Kidney epithelial cell (primary cell): ENCODE measurements at regions not wholly inside any gene's neighbourhood (a gene's known extent, or its start where the extent isn't known, plus 50 kb on each side); places are given as distances from the start of the nearest gene placed in this dataset.

ENCODE experiments used
- DNase-seq: peaks from one replicate; pipeline ENCODE4 v3.0.0-alpha.2; 2010; ENCODE audit warnings: low read depth
- H3K27me3 ChIP-seq: 2 replicates; pipeline ENCODE4 v1.6.0; 2011; ENCODE audit warnings: low read length; ENCODE audit not compliant: control insufficient read depth, insufficient read depth
- H3K36me3 ChIP-seq: 2 replicates; pipeline ENCODE4 v1.5.1; 2011; ENCODE audit warnings: low read length; ENCODE audit not compliant: control insufficient read depth, insufficient read depth
- H3K4me3 ChIP-seq: 2 replicates; pipeline ENCODE4 v1.5.1; 2011; ENCODE audit warnings: low read depth, mild to moderate bottlenecking, control low read depth, low read length
- CTCF ChIP-seq: IDR thresholded peaks from 2 replicates; pipeline ENCODE4 v1.5.1; 2011; ENCODE audit warnings: mild to moderate bottlenecking, moderate library complexity, low read length, control low read depth, inconsistent platforms; ENCODE audit not compliant: insufficient read depth, poor library complexity, severe bottlenecking

- Histone ChIP-seq H3K36me3 (no peaks in the 10 kb centered on the region), H3K4me3 (no peak overlapping the region), H3K27me3 (no peaks in the 10 kb centered on the region)
- no peak for DNase-seq
- TF ChIP-seq CTCF, result no peak
Observed at GRCh38 chr22:48805516-48805915, 1022.2 kb downstream of the BRD1 start.

DNA sequence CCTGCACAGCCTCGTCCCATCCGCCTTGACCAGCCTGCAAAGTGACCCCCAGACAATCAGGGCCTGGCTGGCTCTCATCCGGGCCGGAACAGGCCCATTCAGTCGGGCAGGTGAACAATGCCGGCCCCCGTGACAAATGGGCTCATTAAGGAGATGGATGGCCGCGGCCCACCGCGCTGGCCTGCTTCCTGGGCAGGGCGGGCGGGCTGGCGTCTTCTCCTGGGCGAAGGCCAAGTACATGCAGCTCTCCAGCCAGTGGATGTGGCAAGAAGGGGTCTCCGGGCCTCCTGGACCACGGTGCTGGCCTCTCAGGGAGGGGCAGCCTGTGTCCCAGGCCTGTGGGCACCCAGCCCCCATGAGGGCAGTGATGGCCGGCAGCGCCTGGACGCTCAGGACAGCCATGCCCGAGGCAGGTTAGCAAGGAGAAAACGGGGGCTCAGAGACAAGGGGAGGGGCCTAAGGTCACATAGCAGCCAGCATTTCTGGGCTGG lies 1022.8 kb downstream of the BRD1 start:
- H3K4me3 ChIP-seq, result no peak overlapping the region
- TF ChIP-seq CTCF, result no peak

DNA sequence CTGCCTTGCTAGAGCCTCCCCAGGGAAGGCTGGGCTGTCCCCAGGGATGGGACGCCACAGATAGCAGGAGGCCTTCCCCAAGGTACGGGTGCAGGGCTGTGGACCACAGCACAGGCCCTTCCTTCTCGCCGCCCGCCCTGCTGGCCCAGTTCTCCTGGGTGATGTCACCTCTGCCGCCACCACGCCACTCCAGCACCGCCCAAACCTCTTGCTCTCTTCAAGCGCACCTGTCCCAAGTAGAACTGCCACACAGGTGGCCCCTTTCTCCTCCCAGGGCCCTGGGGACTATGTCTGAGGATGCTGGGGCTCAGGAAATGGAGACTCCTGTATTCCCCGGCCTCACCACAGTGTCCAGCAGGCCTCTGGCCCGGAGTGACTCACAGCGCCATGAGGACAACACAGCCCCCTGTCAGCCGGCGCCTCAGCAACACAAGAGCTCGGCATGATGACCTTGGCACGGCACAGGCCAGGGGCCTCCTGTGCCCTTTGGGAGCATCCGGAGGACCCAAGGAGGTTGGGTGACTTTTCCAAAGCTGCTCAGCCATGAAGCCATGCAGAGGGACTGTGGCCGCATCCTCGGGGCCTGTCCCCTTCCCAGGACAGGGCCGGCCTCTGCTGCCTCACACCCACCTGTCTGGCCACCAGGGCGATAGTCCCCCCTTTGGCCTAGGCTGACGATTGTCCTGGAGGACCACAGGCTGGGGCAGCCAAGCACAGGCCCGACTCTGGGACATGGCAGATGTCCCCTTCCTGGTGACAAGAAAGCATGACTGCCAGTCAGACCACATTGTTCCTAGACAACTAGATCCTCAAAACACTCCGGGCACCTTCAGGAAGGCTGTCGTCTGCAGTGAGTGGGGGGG lies 1023.5 kb downstream of the BRD1 start:
- Histone ChIP-seq H3K4me3 (no peak overlapping the region), H3K27me3 (no peaks in the 10 kb centered on the region), H3K36me3 (no peaks in the 10 kb centered on the region)
- no peak for TF ChIP-seq CTCF
- DNase-seq, result no peak

More for the DNA sequence above, 1022.8 kb downstream of the BRD1 start:
- no peaks in the 10 kb centered on the region for H3K27me3 ChIP-seq
- no peak for DNase-seq
- H3K36me3 ChIP-seq, result no peaks in the 10 kb centered on the region

GRCh38 chr22:48803171-48803947 lies 1024.3 kb downstream of the BRD1 start:
- Histone ChIP-seq H3K27me3 (no peaks in the 10 kb centered on the region), H3K36me3 (no peaks in the 10 kb centered on the region), H3K4me3 (no peak overlapping the region)
- DNase-seq, result no peak
- TF ChIP-seq CTCF, result no peak

DNA sequence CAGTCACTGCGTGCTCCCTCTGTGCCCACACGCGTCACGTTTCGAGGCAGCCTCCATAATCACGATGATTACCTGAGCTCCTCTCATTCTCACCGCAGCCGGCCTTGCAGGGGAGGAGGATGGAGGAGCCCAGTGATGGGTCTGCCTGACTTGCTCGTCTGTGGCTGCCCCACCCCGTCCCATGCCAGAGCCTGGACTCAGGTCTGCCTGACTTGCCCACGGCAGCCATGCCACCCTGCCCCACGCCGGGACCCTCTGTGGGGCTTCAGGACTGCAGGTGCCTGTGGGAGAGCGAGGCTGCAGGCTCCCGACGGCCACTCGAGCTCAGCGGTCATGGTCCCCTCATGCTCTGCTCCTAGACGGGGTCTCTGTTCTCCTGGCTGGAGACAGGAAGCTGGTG lies 1025.1 kb downstream of the BRD1 start:
- no peaks in the 10 kb centered on the region for H3K27me3 ChIP-seq
- H3K4me3 ChIP-seq, result no peak overlapping the region
- no peaks in the 10 kb centered on the region for H3K36me3 ChIP-seq
- DNase-seq, result no peak
- TF ChIP-seq CTCF, result no peak
